ENCODE measurements at regions not wholly inside any gene's neighbourhood (a gene's known extent, or its start where the extent isn't known, plus 50 kb on each side); places are given as distances from the start of the nearest gene placed in this dataset.
"Not testable (repeated sequence)": the region's sequence is repeated elsewhere in the genome, so short reads cannot be mapped to it uniquely, and the experiment has no call there.

- DNase-seq, result no peak
Measured at GRCh38 chr10:15428681-15429080, 57.6 kb upstream of the FAM171A1 start.

GRCh38 chr10:15427843-15428414, 56.8 kb upstream of the FAM171A1 start:
- no peak for DNase-seq

DNA sequence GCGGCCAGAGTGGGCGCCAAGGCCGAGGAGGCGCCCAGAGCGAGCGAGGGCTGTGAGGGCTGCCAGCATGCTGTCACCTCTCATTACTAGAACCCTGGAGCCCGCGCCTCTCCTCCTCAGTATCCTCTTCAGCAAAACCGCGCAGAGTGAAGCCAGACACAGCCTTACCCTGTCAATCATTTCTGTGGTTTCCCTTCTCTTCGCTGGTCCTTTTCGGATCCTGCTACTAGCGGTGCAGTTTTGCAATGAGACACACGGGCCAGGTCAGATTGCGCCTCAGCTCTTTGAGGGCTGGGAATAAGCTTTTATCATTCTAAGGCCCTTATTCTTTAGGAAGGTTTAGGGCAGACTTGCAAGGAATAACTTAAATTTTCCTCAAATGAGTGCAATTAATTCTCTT, 55.5 kb upstream of the FAM171A1 start:
- DNase-seq, result no peak

GRCh38 chr10:15426115-15426514, 55.0 kb upstream of the FAM171A1 start:
- DNase-seq, result no peak

DNA sequence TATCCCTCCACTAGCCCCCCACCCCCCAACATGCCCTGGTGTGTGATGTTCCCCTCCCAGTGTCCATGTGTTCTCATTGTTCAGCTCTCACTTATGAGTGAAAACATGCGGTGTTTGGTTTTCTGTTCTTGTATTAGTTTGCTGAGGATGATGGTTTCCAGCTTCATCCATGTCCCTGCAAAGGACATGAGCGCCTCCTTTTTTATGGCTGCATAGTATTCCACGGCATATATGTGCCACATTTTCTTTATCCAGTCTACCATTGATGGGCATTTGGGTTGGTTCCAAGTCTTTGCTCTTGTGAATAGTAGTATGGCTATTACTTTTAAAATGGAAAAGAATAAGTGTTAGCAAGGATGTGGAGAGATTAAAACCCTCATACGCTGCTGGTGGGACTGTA, 50.8 kb upstream of the FAM171A1 start:
- DNase-seq, result not testable (repeated sequence)
